ENCODE measurements at regions not wholly inside any gene's neighbourhood (a gene's known extent, or its start where the extent isn't known, plus 50 kb on each side); places are given as distances from the start of the nearest gene placed in this dataset.

GRCh38 chr14:76924371-76925096 lies 98.3 kb downstream of the LRRC74A start:
- peak; percentile 88 for DNase-seq

- DNase-seq, result no peak
These were observed 97.5 kb downstream of the LRRC74A start for GRCh38 chr14:76923431-76924370.

- no peak for DNase-seq
These were observed 96.4 kb downstream of the LRRC74A start for GRCh38 chr14:76922584-76922983.

GRCh38 chr14:76922092-76922491 lies 95.9 kb downstream of the LRRC74A start:
- DNase-seq, result no peak

GRCh38 chr14:76921088-76921399 lies 94.8 kb downstream of the LRRC74A start:
- DNase-seq, result no peak

GRCh38 chr14:76920331-76921087 lies 94.3 kb downstream of the LRRC74A start:
- DNase-seq, result peak; percentile 99

GRCh38 chr14:76919431-76920330 lies 93.5 kb downstream of the LRRC74A start:
- DNase-seq, result peak; percentile 99

Measured in NCI-H524 treated with DMSO at 0.1 percent for 48 hours (cell line).